ENCODE measurements at regions not wholly inside any gene's neighbourhood (a gene's known extent, or its start where the extent isn't known, plus 50 kb on each side); places are given as distances from the start of the nearest gene placed in this dataset.
A peak's percentile ranks its signal among the peaks of the same experiment; 100 is the strongest.
"Not testable (repeated sequence)": the region's sequence is repeated elsewhere in the genome, so short reads cannot be mapped to it uniquely, and the experiment has no call there.

GRCh38 chr17:33901085-33901484 is 354.0 kb upstream of the CCL2 start:
- DNase-seq: no peak

DNA sequence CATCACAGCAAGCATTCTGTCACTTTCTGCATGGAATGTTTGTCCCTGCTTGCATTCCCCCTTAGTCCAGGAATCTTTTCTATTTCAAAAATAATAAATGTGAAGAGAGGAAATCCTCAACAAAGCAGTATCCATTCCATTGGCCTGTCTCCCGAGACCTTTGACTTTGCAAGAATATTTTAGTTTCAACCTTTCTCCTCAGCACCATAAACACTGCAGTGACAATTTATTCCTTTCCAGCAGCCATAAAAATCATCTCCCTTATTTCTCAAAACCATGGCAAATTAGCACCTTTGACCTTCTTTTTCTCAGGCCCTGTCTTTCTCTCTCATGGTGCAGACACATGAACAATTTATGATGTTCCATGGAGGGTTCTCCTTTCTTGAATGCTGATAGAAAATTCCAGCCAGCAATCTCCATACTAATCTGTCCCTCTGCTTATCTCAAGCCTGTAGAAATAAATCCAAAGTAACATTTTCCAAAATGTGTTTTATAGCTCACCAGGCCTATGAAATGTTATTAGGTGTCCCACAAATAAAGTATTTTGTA is 352.1 kb upstream of the CCL2 start:
- peak; percentile 42 for DNase-seq

GRCh38 chr17:33904476-33904875 is 350.6 kb upstream of the CCL2 start:
- DNase-seq: no peak

- DNase-seq: no peak
Measured at GRCh38 chr17:33905338-33905800, 349.7 kb upstream of the CCL2 start.

- DNase-seq: no peak
Measured at GRCh38 chr17:33908363-33909064, 346.6 kb upstream of the CCL2 start.

DNA sequence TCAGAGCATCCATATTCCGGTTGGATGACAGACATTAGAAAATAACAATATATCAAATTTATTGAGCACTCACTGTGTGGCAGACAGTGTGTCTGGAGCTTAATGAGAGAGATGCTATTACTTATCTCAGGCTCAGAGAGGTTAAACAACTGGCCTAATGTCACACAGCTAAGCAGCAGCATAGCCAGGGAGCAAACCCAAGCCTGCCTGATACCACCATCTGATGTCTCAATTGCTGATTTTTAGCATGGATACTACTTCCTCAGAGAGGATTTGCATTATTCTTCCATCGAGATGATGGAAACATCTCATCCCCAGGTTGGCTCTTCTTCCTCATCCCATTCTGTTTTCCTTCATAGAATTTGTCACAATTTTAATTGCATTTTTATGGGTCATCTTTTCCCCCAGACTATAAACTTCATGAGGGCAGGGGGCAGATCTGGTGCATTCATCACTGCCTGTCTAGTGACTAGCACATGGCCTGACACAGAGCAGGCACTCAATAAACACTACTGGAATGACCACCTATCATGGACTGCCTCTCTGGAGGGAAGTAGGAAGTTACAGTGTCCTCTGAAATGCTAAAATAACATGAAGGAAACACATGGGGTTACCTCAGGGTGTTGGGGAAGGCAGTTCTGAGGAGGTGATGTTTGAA is 344.8 kb upstream of the CCL2 start:
- DNase-seq: no peak

DNA sequence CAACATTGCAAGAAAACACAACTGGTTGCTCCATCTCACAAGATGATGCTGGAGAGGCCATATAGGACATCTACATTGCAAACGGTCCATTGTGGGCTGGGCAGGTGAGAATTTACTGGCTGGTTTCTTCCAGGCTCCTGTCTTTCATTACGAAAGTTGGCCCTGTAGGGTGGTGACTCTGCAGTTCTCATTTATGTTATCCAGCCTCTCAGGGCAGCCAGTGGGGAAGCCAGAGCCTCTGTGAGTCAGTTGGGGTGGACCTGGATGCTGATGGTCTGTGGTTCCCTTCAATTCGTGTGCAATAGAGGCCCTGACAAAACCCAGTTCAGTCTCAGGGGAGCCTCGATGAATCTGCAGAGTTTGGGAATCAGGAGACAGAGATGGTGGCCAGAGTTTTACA is 341.0 kb upstream of the CCL2 start:
- DNase-seq: no peak

- DNase-seq: no peak
Measured at GRCh38 chr17:33922971-33923370, 332.1 kb upstream of the CCL2 start.

- DNase-seq: no peak
Measured at GRCh38 chr17:33924104-33924503, 331.0 kb upstream of the CCL2 start.

- DNase-seq: no peak
Measured at GRCh38 chr17:33925649-33926048, 329.4 kb upstream of the CCL2 start.

DNA sequence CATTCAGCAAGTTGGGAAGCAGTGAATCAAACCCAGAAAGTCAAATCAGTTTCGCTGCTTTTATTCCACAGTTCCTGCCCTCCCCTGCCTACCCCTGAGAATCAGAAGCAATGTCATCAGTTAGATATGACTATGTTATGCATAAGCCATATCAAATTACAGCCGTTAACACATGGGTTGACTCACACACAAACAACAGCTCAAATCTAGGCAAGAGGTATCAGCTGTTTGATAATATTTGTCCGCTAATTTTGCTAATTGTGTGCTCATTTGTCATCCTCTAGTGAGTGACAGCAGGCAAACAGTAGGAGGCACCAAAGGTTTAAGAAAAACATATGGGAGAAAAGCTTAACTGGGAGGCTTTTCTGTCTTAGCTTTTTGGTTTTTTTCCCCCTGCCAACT is 327.4 kb upstream of the CCL2 start:
- DNase-seq: no peak

DNA sequence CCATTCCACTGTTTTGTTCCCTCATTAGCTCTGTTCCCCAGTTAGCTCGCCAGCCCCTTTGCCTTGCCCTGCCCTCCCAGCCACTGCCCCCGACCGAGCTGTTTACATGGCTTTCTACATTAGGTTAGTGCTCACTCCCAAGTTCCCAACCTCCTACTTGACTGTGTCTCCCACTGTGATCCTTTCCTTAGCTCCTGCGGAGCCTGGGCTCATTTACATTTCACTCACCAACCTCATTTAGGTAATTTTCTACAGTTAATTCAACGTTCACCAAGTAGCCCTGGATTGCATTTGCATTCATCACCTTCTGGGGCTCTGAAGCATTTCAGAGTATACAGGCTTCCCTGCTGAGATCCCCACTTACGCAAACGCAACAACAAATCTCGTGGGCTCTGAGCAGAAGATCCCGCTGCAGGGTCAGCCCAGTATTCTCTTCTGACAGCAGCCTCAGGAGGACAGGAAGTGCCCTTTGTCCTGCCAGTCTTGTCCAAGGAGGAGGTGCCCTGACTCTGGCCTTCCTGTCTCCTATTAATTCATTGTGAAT is 325.8 kb upstream of the CCL2 start:
- DNase-seq: no peak

- DNase-seq: not testable (repeated sequence)
Measured at GRCh38 chr17:33931148-33931814, 323.8 kb upstream of the CCL2 start.

- DNase-seq: no peak
Measured at GRCh38 chr17:33932996-33933395, 322.1 kb upstream of the CCL2 start.

DNA sequence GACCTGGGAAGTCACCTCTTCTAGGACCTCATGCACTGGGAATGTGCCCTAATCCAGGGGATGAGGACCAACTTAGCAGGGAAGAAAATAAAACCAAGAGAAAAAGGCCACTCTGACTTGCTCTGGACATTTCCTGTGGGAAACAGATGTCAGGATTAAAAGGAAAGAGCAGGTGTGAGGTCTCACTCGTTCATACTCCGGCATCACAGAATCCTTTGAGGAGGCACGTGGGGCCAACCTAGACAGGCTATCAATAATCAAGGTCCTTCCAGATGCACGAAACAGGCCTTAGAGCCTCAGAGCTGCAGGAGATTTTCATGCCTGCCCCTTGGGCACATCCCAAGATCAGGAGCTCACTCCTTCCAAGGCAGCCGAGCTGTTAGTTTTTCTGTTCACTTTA is 321.5 kb upstream of the CCL2 start:
- no peak for DNase-seq

GRCh38 chr17:33934696-33935095 is 320.4 kb upstream of the CCL2 start:
- DNase-seq: no peak

DNA sequence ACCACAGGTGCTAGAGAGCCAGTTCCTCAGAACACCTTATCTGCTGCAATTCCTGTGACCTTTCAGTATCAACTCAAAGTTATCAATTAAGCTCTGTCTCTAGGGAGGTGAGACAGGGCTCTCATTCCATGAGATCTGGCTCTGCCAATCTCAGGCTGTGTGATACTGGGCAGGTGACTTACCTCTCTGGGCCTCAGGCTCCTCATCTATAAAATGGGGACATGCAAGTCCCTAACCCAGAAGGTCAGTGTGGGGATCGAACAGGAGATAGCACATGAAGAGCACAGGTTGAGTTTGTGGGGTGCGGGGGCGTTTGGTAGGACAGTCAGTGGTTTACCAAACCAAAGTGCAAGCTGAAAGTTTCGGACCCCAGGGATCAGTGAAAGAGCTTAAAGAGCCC is 319.3 kb upstream of the CCL2 start:
- DNase-seq: no peak

GRCh38 chr17:33936764-33937163 is 318.3 kb upstream of the CCL2 start:
- no peak for DNase-seq

DNA sequence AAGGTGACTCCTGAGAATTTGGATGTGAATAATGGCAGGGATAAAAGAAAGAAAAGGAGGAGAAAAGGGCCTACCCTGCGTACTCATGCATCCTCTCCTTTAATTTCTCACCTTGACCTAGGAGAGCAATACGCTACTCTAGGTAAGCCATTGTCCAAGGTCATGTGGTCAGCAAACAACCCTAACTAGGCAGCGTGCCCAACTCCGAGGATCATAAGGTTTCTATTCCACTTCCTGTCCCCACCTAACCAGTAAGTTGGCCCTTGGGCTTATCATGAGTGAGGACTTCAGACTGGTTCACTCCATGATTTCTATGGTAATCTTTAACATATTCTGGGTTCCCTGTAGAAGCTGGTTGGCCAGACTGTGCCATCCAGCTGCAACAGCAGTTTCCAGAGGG is 315.1 kb upstream of the CCL2 start:
- no peak for DNase-seq

GRCh38 chr17:33940769-33941370 is 314.2 kb upstream of the CCL2 start:
- no peak for DNase-seq

GRCh38 chr17:33941744-33942143 is 313.3 kb upstream of the CCL2 start:
- DNase-seq: no peak

DNA sequence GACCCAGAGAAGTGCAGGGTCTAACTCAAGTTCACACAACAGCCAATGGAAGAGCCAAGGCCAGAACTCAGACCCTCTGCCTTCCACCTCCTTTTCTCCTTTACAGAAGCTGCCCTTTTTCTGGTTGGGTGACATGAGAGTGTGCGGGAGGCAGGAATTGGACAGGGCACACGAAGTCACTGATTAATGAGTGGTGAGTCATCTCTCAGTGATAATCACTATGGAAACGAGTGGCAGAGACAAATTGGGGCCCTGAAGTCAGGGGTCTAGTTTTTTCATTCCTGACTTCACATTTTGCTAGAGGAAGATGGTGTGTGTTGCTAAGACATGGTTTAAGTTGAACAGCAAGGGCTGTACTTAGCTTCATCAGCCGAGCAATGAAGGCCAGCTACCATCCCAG is 312.7 kb upstream of the CCL2 start:
- DNase-seq: no peak
